ENCODE measurements at regions not wholly inside any gene's neighbourhood (a gene's known extent, or its start where the extent isn't known, plus 50 kb on each side); places are given as distances from the start of the nearest gene placed in this dataset.

- H3K27me3 ChIP-seq (ENCODE audit: control insufficient read depth in 2 of 2, insufficient read depth in 1 of 2, low read length in 1 of 2) = no peaks in the 10 kb centered on the region
- no peak overlapping the region for H3K4me3 ChIP-seq (ENCODE audit: low read length in 2 of 2)
- no peaks in the 10 kb centered on the region for H3K36me3 ChIP-seq (ENCODE audit: control insufficient read depth in 2 of 2, insufficient read depth in 2 of 2, low read length in 1 of 2)
- peaks cover 0 to 5% of the 10 kb centered on the region in 2 donors for H3K9me3 ChIP-seq (ENCODE audit: control insufficient read depth in 2 of 2, insufficient read depth in 1 of 2, low read length in 1 of 2)
- DNase-seq (ENCODE audit: low read depth in 6 of 9, low spot score in 9 of 9) = no peak
- H3K27ac ChIP-seq (ENCODE audit: low read depth in 1 of 2, low read length in 1 of 2) = no peak overlapping the region
- whole genome bisulfite sequencing = 98% methylated on average over 7 of the region's 7 CpGs
- H3K4me1 ChIP-seq (ENCODE audit: control insufficient read depth in 2 of 2, insufficient read depth in 2 of 2, low read length in 2 of 2) = no peaks in the 10 kb centered on the region
Measured at GRCh38 chr6:155791186-155791585, 335.5 kb upstream of the NOX3 start.

- 96% methylated on average over 5 of the region's 5 CpGs for WGBS
Measured at GRCh38 chr6:155787168-155787567, 331.5 kb upstream of the NOX3 start.

GRCh38 chr6:155786528-155786927, 330.9 kb upstream of the NOX3 start:
- peaks cover 0 to 5% of the 10 kb centered on the region in 2 donors for H3K9me3 ChIP-seq (ENCODE audit: control insufficient read depth in 2 of 2, insufficient read depth in 1 of 2, low read length in 1 of 2)
- no peak for DNase-seq (ENCODE audit: low read depth in 6 of 9, low spot score in 9 of 9)
- 97% methylated on average over 1 of the region's 1 CpG for WGBS
- H3K27ac ChIP-seq (ENCODE audit: low read depth in 1 of 2, low read length in 1 of 2) = no peak overlapping the region
- H3K36me3 ChIP-seq (ENCODE audit: control insufficient read depth in 2 of 2, insufficient read depth in 2 of 2, low read length in 1 of 2) = no peaks in the 10 kb centered on the region
- no peaks in the 10 kb centered on the region for H3K27me3 ChIP-seq (ENCODE audit: control insufficient read depth in 2 of 2, insufficient read depth in 1 of 2, low read length in 1 of 2)
- no peak overlapping the region for H3K4me3 ChIP-seq (ENCODE audit: low read length in 2 of 2)
- no peaks in the 10 kb centered on the region for H3K4me1 ChIP-seq (ENCODE audit: control insufficient read depth in 2 of 2, insufficient read depth in 2 of 2, low read length in 2 of 2)

More at GRCh38 chr6:155787168-155787567, 331.5 kb upstream of the NOX3 start:
- Histone ChIP-seq H3K27me3 (ENCODE audit: control insufficient read depth in 2 of 2, insufficient read depth in 1 of 2, low read length in 1 of 2) (no peaks in the 10 kb centered on the region), H3K27ac (ENCODE audit: low read depth in 1 of 2, low read length in 1 of 2) (no peak overlapping the region), H3K36me3 (ENCODE audit: control insufficient read depth in 2 of 2, insufficient read depth in 2 of 2, low read length in 1 of 2) (no peaks in the 10 kb centered on the region), H3K4me1 (ENCODE audit: control insufficient read depth in 2 of 2, insufficient read depth in 2 of 2, low read length in 2 of 2) (no peaks in the 10 kb centered on the region), H3K4me3 (ENCODE audit: low read length in 2 of 2) (no peak overlapping the region), H3K9me3 (ENCODE audit: control insufficient read depth in 2 of 2, insufficient read depth in 1 of 2, low read length in 1 of 2) (peaks cover 0 to 5% of the 10 kb centered on the region in 2 donors)
- no peak for DNase-seq (ENCODE audit: low read depth in 6 of 9, low spot score in 9 of 9)

- no peaks in the 10 kb centered on the region for H3K27me3 ChIP-seq (ENCODE audit: control insufficient read depth in 2 of 2, insufficient read depth in 1 of 2, low read length in 1 of 2)
- peaks cover 0 to 5% of the 10 kb centered on the region in 2 donors for H3K9me3 ChIP-seq (ENCODE audit: control insufficient read depth in 2 of 2, insufficient read depth in 1 of 2, low read length in 1 of 2)
- H3K4me1 ChIP-seq (ENCODE audit: control insufficient read depth in 2 of 2, insufficient read depth in 2 of 2, low read length in 2 of 2) = no peaks in the 10 kb centered on the region
- H3K27ac ChIP-seq (ENCODE audit: low read depth in 1 of 2, low read length in 1 of 2) = no peak overlapping the region
- H3K36me3 ChIP-seq (ENCODE audit: control insufficient read depth in 2 of 2, insufficient read depth in 2 of 2, low read length in 1 of 2) = no peaks in the 10 kb centered on the region
- H3K4me3 ChIP-seq (ENCODE audit: low read length in 2 of 2) = no peak overlapping the region
- 94% methylated on average over 9 of the region's 9 CpGs for WGBS
- DNase-seq (ENCODE audit: low read depth in 6 of 9, low spot score in 9 of 9) = no peak
Measured at GRCh38 chr6:155782739-155783459, 327.3 kb upstream of the NOX3 start.

GRCh38 chr6:155782320-155782731, 326.7 kb upstream of the NOX3 start:
- Histone ChIP-seq H3K27ac (ENCODE audit: low read depth in 1 of 2, low read length in 1 of 2) (no peak overlapping the region), H3K4me3 (ENCODE audit: low read length in 2 of 2) (no peak overlapping the region), H3K27me3 (ENCODE audit: control insufficient read depth in 2 of 2, insufficient read depth in 1 of 2, low read length in 1 of 2) (no peaks in the 10 kb centered on the region), H3K36me3 (ENCODE audit: control insufficient read depth in 2 of 2, insufficient read depth in 2 of 2, low read length in 1 of 2) (no peaks in the 10 kb centered on the region), H3K9me3 (ENCODE audit: control insufficient read depth in 2 of 2, insufficient read depth in 1 of 2, low read length in 1 of 2) (peaks cover 0 to 2% of the 10 kb centered on the region in 2 donors), H3K4me1 (ENCODE audit: control insufficient read depth in 2 of 2, insufficient read depth in 2 of 2, low read length in 2 of 2) (no peaks in the 10 kb centered on the region)
- no peak for DNase-seq (ENCODE audit: low read depth in 6 of 9, low spot score in 9 of 9)

GRCh38 chr6:155779456-155779855, 323.8 kb upstream of the NOX3 start:
- Histone ChIP-seq H3K4me1 (ENCODE audit: control insufficient read depth in 2 of 2, insufficient read depth in 2 of 2, low read length in 2 of 2) (no peaks in the 10 kb centered on the region), H3K9me3 (ENCODE audit: control insufficient read depth in 2 of 2, insufficient read depth in 1 of 2, low read length in 1 of 2) (no peaks in the 10 kb centered on the region), H3K36me3 (ENCODE audit: control insufficient read depth in 2 of 2, insufficient read depth in 2 of 2, low read length in 1 of 2) (no peaks in the 10 kb centered on the region), H3K27ac (ENCODE audit: low read depth in 1 of 2, low read length in 1 of 2) (no peak overlapping the region), H3K4me3 (ENCODE audit: low read length in 2 of 2) (no peak overlapping the region), H3K27me3 (ENCODE audit: control insufficient read depth in 2 of 2, insufficient read depth in 1 of 2, low read length in 1 of 2) (no peaks in the 10 kb centered on the region)
- 65% methylated on average over 2 of the region's 2 CpGs for WGBS
- DNase-seq (ENCODE audit: low read depth in 6 of 9, low spot score in 9 of 9) = no peak

GRCh38 chr6:155778336-155778735, 322.7 kb upstream of the NOX3 start:
- WGBS = 94% methylated on average over 2 of the region's 2 CpGs
- no peaks in the 10 kb centered on the region for H3K9me3 ChIP-seq (ENCODE audit: control insufficient read depth in 2 of 2, insufficient read depth in 1 of 2, low read length in 1 of 2)
- DNase-seq (ENCODE audit: low read depth in 6 of 9, low spot score in 9 of 9) = no peak
- H3K27me3 ChIP-seq (ENCODE audit: control insufficient read depth in 2 of 2, insufficient read depth in 1 of 2, low read length in 1 of 2) = no peaks in the 10 kb centered on the region
- no peak overlapping the region for H3K4me3 ChIP-seq (ENCODE audit: low read length in 2 of 2)
- H3K4me1 ChIP-seq (ENCODE audit: control insufficient read depth in 2 of 2, insufficient read depth in 2 of 2, low read length in 2 of 2) = no peaks in the 10 kb centered on the region
- H3K27ac ChIP-seq (ENCODE audit: low read depth in 1 of 2, low read length in 1 of 2) = no peak overlapping the region
- H3K36me3 ChIP-seq (ENCODE audit: control insufficient read depth in 2 of 2, insufficient read depth in 2 of 2, low read length in 1 of 2) = no peaks in the 10 kb centered on the region

- no peak for DNase-seq (ENCODE audit: low read depth in 6 of 9, low spot score in 9 of 9)
- WGBS = 95% methylated on average over 1 of the region's 1 CpG
Measured at GRCh38 chr6:155771822-155772221, 316.2 kb upstream of the NOX3 start.

GRCh38 chr6:155770856-155771255, 315.2 kb upstream of the NOX3 start:
- DNase-seq (ENCODE audit: low read depth in 6 of 9, low spot score in 9 of 9) = no peak
- no peak overlapping the region for H3K4me3 ChIP-seq (ENCODE audit: low read length in 2 of 2)
- H3K36me3 ChIP-seq (ENCODE audit: control insufficient read depth in 2 of 2, insufficient read depth in 2 of 2, low read length in 1 of 2) = no peaks in the 10 kb centered on the region
- H3K27me3 ChIP-seq (ENCODE audit: control insufficient read depth in 2 of 2, insufficient read depth in 1 of 2, low read length in 1 of 2) = no peaks in the 10 kb centered on the region
- no peaks in the 10 kb centered on the region for H3K4me1 ChIP-seq (ENCODE audit: control insufficient read depth in 2 of 2, insufficient read depth in 2 of 2, low read length in 2 of 2)
- H3K9me3 ChIP-seq (ENCODE audit: control insufficient read depth in 2 of 2, insufficient read depth in 1 of 2, low read length in 1 of 2) = no peaks in the 10 kb centered on the region
- H3K27ac ChIP-seq (ENCODE audit: low read depth in 1 of 2, low read length in 1 of 2) = no peak overlapping the region

More at GRCh38 chr6:155771822-155772221, 316.2 kb upstream of the NOX3 start:
- Histone ChIP-seq H3K27ac (ENCODE audit: low read depth in 1 of 2, low read length in 1 of 2) (no peak overlapping the region), H3K36me3 (ENCODE audit: control insufficient read depth in 2 of 2, insufficient read depth in 2 of 2, low read length in 1 of 2) (no peaks in the 10 kb centered on the region), H3K4me3 (ENCODE audit: low read length in 2 of 2) (no peak overlapping the region), H3K4me1 (ENCODE audit: control insufficient read depth in 2 of 2, insufficient read depth in 2 of 2, low read length in 2 of 2) (no peaks in the 10 kb centered on the region), H3K9me3 (ENCODE audit: control insufficient read depth in 2 of 2, insufficient read depth in 1 of 2, low read length in 1 of 2) (no peaks in the 10 kb centered on the region), H3K27me3 (ENCODE audit: control insufficient read depth in 2 of 2, insufficient read depth in 1 of 2, low read length in 1 of 2) (no peaks in the 10 kb centered on the region)
